ENCODE measurements at regions not wholly inside any gene's neighbourhood (a gene's known extent, or its start where the extent isn't known, plus 50 kb on each side); places are given as distances from the start of the nearest gene placed in this dataset.

DNA sequence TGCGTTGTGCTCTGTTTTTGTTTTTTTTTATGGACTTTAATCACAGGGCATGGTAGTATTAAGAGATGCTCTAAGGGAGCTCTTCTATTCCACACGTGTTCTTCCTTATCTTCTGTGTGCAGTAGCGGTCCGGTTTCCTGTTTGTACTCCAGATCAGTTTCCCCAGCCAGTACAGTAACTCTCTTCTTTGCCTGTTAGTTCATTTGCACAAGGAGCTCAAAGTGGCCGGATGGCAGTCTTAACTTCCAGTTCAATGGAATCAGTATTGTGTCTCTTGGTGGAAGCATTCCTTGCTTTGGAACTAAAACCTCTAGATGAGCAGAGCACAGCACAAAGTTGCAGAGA lies 122.0 kb downstream of the KLF13 start:
- TF ChIP-seq, protein P1, sequence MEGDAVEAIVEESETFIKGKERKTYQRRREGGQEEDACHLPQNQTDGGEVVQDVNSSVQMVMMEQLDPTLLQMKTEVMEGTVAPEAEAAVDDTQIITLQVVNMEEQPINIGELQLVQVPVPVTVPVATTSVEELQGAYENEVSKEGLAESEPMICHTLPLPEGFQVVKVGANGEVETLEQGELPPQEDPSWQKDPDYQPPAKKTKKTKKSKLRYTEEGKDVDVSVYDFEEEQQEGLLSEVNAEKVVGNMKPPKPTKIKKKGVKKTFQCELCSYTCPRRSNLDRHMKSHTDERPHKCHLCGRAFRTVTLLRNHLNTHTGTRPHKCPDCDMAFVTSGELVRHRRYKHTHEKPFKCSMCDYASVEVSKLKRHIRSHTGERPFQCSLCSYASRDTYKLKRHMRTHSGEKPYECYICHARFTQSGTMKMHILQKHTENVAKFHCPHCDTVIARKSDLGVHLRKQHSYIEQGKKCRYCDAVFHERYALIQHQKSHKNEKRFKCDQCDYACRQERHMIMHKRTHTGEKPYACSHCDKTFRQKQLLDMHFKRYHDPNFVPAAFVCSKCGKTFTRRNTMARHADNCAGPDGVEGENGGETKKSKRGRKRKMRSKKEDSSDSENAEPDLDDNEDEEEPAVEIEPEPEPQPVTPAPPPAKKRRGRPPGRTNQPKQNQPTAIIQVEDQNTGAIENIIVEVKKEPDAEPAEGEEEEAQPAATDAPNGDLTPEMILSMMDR (IDR thresholded peaks at IDR 0.05) = no peak
- no peak for TF ChIP-seq POLR2AphosphoS5 (IDR thresholded peaks at IDR 0.05)
- no peak for TF ChIP-seq POLR2A (IDR thresholded peaks at IDR 0.05)

Data from prostate gland (tissue), 2 donors.